Germinal center (tissue), 1 donor: ENCODE measurements at regions not wholly inside any gene's neighbourhood (a gene's known extent, or its start where the extent isn't known, plus 50 kb on each side); places are given as distances from the start of the nearest gene placed in this dataset.

Experiments used
- DNase-seq: peaks from one replicate; pipeline ENCODE4 v3.0.0; 2012; ENCODE audit warnings: mixed read lengths, low spot score

- DNase-seq: no peak
Measured at GRCh38 chr3:10555263-10555662, 49.9 kb upstream of the ATP2B2 start.

GRCh38 chr3:10556312-10556711, 50.9 kb upstream of the ATP2B2 start:
- no peak for DNase-seq

- no peak for DNase-seq
Measured at GRCh38 chr3:10557250-10557649, 51.9 kb upstream of the ATP2B2 start.

GRCh38 chr3:10557781-10558373, 52.5 kb upstream of the ATP2B2 start:
- no peak for DNase-seq

- no peak for DNase-seq
Measured at GRCh38 chr3:10558736-10559135, 53.4 kb upstream of the ATP2B2 start.

- no peak for DNase-seq
Measured at GRCh38 chr3:10560060-10560861, 54.9 kb upstream of the ATP2B2 start.

- DNase-seq: no peak
Measured at GRCh38 chr3:10561162-10561945, 56.0 kb upstream of the ATP2B2 start.

- DNase-seq: no peak
Measured at GRCh38 chr3:10561946-10562560, 56.7 kb upstream of the ATP2B2 start.

- DNase-seq: no peak
Measured at GRCh38 chr3:10563396-10563795, 58.0 kb upstream of the ATP2B2 start.

GRCh38 chr3:10565814-10566213, 60.4 kb upstream of the ATP2B2 start:
- DNase-seq: no peak

- DNase-seq: no peak
Measured at GRCh38 chr3:10566451-10566850, 61.1 kb upstream of the ATP2B2 start.

GRCh38 chr3:10568549-10568948, 63.2 kb upstream of the ATP2B2 start:
- no peak for DNase-seq

GRCh38 chr3:10570196-10570946, 65.0 kb upstream of the ATP2B2 start:
- no peak for DNase-seq

- DNase-seq: no peak
Measured at GRCh38 chr3:10574101-10574620, 68.8 kb upstream of the ATP2B2 start.

GRCh38 chr3:10575601-10576160, 70.3 kb upstream of the ATP2B2 start:
- no peak for DNase-seq

- DNase-seq: no peak
Measured at GRCh38 chr3:10577486-10577885, 72.1 kb upstream of the ATP2B2 start.

GRCh38 chr3:10580426-10580825, 75.0 kb upstream of the ATP2B2 start:
- no peak for DNase-seq

- no peak for DNase-seq
Measured at GRCh38 chr3:10581251-10581650, 75.9 kb upstream of the ATP2B2 start.

GRCh38 chr3:10581716-10582115, 76.3 kb upstream of the ATP2B2 start:
- no peak for DNase-seq

- DNase-seq: no peak
Measured at GRCh38 chr3:10582733-10583132, 77.3 kb upstream of the ATP2B2 start.
